Left lung (tissue), 4 donors: ENCODE measurements at regions not wholly inside any gene's neighbourhood (a gene's known extent, or its start where the extent isn't known, plus 50 kb on each side); places are given as distances from the start of the nearest gene placed in this dataset.

ENCODE experiments used
- ATAC-seq: fragments of 200-7000 bp; cut with Tn5 transposase; one replicate; pipeline ENCODE4 v1.9.1; 2020; ENCODE audit warnings: moderate library complexity
- DNase-seq, 4 donors: peaks; one replicate each; pipeline ENCODE4 v3.0.0-alpha.2; 2013 to 2020
- H3K27ac ChIP-seq, 2 donors: fragments of 200-600 bp; sonication (generic) in 1 of 2; one replicate each; pipeline versions ENCODE4 v1.5.0 to v1.8.0; 2020 to 2021
- H3K27me3 ChIP-seq, 2 donors: fragments of 200-600 bp; sonication (generic) in 1 of 2; one replicate each; pipeline versions ENCODE4 v1.5.0 to v1.8.0; 2020 to 2021
- H3K36me3 ChIP-seq, 2 donors: fragments of 200-600 bp; sonication (generic) in 1 of 2; one replicate each; pipeline versions ENCODE4 v1.5.0 to v1.8.0; 2020 to 2021
- H3K4me1 ChIP-seq, 2 donors: fragments of 200-600 bp; one replicate each; pipeline ENCODE4 v1.8.0; 2021
- H3K4me3 ChIP-seq, 2 donors: fragments of 200-600 bp; sonication (generic) in 1 of 2; one replicate each; pipeline versions ENCODE4 v1.5.0 to v1.8.0; 2020 to 2021; ENCODE audit warnings: mild to moderate bottlenecking in 1 of 2
- H3K9me3 ChIP-seq, 2 donors: fragments of 200-600 bp; sonication (generic) in 1 of 2; one replicate each; pipeline versions ENCODE4 v1.5.0 to v1.8.0; 2020 to 2021
- intact Hi-C, 2 donors: fragments of 100-400 bp; cut with DNase I; formaldehyde crosslinking; loops; one replicate each; pipeline versions ENCODE4 v1.11.2 to v1.14.2; 2022
- TF ChIP-seq, protein P1 (sequence below), 2 donors: fragments of 200-600 bp; sonication (generic) in 1 of 2; IDR thresholded peaks; one replicate each; pipeline versions ENCODE4 v1.5.0 to v1.8.0; 2021; ENCODE audit warnings: antibody characterized with exemption in 2 of 2
- donor health status: DM: no; HTN: yes; CAD: no.
- donor health status: DM: no; HTN: no; CAD: no.

DNA sequence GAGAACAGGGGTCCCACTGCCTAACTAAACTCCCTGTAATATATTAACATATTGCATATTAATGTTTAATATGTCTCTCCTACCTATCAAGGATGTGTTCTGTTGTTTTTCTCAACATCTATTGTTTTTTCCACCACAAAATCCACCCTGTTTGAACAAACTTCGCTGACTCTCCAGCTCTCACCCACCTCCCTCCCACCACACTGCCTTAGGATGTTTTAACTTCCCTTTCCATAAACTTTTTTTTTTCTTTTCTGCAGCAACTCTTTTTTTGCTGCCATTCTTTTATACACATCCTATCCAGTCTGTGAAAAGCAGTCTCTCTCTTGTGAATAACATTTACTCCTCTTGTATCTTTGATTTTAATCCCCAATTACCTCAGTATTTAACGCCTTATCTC lies 226.1 kb downstream of the PCDH7 start:
- TF ChIP-seq, protein P1, sequence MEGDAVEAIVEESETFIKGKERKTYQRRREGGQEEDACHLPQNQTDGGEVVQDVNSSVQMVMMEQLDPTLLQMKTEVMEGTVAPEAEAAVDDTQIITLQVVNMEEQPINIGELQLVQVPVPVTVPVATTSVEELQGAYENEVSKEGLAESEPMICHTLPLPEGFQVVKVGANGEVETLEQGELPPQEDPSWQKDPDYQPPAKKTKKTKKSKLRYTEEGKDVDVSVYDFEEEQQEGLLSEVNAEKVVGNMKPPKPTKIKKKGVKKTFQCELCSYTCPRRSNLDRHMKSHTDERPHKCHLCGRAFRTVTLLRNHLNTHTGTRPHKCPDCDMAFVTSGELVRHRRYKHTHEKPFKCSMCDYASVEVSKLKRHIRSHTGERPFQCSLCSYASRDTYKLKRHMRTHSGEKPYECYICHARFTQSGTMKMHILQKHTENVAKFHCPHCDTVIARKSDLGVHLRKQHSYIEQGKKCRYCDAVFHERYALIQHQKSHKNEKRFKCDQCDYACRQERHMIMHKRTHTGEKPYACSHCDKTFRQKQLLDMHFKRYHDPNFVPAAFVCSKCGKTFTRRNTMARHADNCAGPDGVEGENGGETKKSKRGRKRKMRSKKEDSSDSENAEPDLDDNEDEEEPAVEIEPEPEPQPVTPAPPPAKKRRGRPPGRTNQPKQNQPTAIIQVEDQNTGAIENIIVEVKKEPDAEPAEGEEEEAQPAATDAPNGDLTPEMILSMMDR (IDR thresholded peaks at IDR 0.05) = no peak
- Histone ChIP-seq H3K4me3 (no peak overlapping the region), H3K9me3 (no peaks in the 10 kb centered on the region), H3K27me3 (no peaks in the 10 kb centered on the region), H3K27ac (no peak overlapping the region), H3K36me3 (no peaks in the 10 kb centered on the region), H3K4me1 (no peaks in the 10 kb centered on the region)
- DNase-seq (no peak), ATAC-seq (no peak)
- intact Hi-C loops = no loop called here

DNA sequence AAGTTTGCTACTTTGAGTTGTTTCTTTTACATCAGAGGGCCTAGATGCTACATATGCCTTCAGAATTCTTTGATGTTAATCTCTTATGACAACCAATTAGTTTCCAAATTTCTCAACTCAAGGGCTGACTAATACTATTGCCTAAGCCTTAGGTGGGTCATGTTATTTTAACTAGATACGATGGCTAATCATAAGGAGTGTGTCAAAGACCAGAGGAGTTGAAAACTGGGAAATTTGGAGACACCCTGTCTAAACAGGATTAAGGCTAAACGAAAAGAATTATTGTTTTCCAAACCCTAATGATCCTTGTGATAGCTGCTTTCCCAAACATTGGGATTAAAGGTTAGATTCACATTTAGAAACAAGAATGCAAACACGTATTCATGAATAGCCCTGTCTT lies 228.5 kb downstream of the PCDH7 start:
- DNase-seq (no peak), ATAC-seq (no peak)
- Histone ChIP-seq H3K27me3 (no peaks in the 10 kb centered on the region), H3K4me3 (no peak overlapping the region), H3K27ac (no peak overlapping the region), H3K36me3 (no peaks in the 10 kb centered on the region), H3K4me1 (no peaks in the 10 kb centered on the region), H3K9me3 (no peaks in the 10 kb centered on the region)
- intact Hi-C loops = no loop called here
- TF ChIP-seq, protein P1 (IDR thresholded peaks at IDR 0.05) = no peak

DNA sequence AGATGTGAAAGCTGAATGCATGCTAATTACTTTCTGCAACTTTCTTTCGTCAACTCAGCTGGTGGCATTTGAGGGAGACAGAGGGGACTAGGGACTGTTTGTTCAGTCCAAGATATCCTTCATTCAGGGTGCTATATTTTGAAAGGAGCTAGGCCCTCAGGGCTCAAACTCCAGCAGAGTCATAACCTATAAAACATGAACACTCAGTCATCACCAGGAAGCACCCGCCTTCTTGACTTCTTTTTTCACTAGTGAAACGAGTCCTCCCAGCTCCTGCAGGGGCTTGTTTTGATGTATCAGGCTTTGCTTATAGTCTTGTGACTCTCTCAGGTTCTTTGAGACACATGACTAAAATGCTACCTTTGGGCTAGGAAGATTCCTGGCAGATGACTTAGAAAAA lies 230.6 kb downstream of the PCDH7 start:
- Histone ChIP-seq H3K4me1 (no peaks in the 10 kb centered on the region), H3K9me3 (no peaks in the 10 kb centered on the region), H3K27ac (no peak overlapping the region), H3K36me3 (no peaks in the 10 kb centered on the region), H3K27me3 (no peaks in the 10 kb centered on the region), H3K4me3 (no peak overlapping the region)
- intact Hi-C loops = no loop called here
- no peak for ATAC-seq
- no peak for DNase-seq
- TF ChIP-seq, protein P1 (IDR thresholded peaks at IDR 0.05) = no peak

DNA sequence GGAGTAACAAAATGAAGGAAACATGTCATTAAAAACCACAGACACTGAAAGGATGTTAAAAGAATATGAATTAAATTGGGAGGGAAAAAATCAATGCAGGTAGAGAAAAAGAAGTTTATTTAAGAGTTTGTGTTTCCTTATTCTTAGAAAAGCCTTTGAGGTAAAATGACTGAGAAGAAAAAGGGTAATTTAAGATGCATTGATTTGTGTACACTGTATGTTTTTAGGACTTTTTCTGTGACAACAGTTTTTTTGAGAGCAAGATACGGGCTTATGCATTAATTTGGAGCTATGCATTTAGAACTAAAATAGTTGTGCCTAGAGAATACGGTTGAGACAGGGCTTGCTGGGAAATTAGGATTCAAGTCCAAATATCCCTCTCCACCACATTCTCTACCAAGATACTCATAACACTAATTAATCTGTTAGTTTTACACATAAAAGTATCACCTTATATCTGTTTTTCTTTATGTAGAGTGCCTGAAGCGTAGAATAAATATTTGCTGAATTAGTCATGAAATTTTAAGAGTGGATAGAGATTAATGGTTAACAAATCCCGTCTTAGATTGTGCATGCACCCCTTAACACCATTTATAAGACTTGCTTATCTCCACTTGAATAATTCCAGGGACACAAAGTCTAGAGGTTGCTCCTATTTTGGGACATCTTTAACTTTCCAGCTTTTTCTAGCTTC lies 232.5 kb downstream of the PCDH7 start:
- no peaks in the 10 kb centered on the region for H3K36me3 ChIP-seq
- no peak overlapping the region for H3K27ac ChIP-seq
- no peaks in the 10 kb centered on the region for H3K9me3 ChIP-seq
- intact Hi-C loops = no loop called here
- ATAC-seq (peak; percentile 86), DNase-seq (peak in 1 of 4 donors; percentile 6)
- TF ChIP-seq, protein P1 (IDR thresholded peaks at IDR 0.05) = no peak
- H3K27me3 ChIP-seq = no peaks in the 10 kb centered on the region
- H3K4me3 ChIP-seq = no peak overlapping the region
- no peaks in the 10 kb centered on the region for H3K4me1 ChIP-seq

DNA sequence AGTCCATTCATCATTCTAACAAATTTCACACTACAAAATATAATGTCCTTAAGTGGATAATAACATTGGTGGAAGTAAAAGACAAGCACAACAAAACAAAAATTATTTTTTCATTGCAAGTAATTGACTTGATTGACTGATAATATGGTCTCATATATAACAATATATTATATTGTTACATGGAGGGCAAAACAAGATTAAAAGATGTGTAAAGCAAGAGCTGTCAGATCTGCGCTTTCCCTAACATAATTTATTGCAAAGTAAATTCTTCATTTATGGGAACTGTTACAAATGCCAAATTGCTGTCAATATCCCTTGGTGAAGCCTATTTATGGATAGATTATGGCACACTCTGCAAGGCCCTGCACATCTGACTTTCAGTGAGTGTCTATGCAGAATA lies 233.6 kb downstream of the PCDH7 start:
- Histone ChIP-seq H3K27ac (no peak overlapping the region), H3K36me3 (no peaks in the 10 kb centered on the region), H3K27me3 (no peaks in the 10 kb centered on the region), H3K9me3 (no peaks in the 10 kb centered on the region), H3K4me1 (no peaks in the 10 kb centered on the region), H3K4me3 (no peak overlapping the region)
- DNase-seq = no peak
- ATAC-seq = no peak
- TF ChIP-seq, protein P1 (IDR thresholded peaks at IDR 0.05) = no peak
- intact Hi-C loops = no loop called here
